AML-193 (cell line): ENCODE measurements at regions not wholly inside any gene's neighbourhood (a gene's known extent, or its start where the extent isn't known, plus 50 kb on each side); places are given as distances from the start of the nearest gene placed in this dataset.
A peak's percentile ranks its signal among the peaks of the same experiment; 100 is the strongest.

Source experiments
- DNase-seq, 2 experiments: peaks; one replicate each; lab custom pipeline; 2025; lab: John Stamatoyannopoulos, UW

GRCh38 chr5:60185231-60186099 is 291.9 kb upstream of the PDE4D start:
- DNase-seq = no peak

- DNase-seq = no peak
Observed at GRCh38 chr5:60184606-60185005, 291.1 kb upstream of the PDE4D start.

GRCh38 chr5:60183881-60184280 is 290.4 kb upstream of the PDE4D start:
- DNase-seq = no peak

- no peak for DNase-seq
Observed at GRCh38 chr5:60178101-60178500, 284.6 kb upstream of the PDE4D start.

- DNase-seq = no peak
Observed at GRCh38 chr5:60177596-60177995, 284.1 kb upstream of the PDE4D start.

- DNase-seq = no peak
Observed at GRCh38 chr5:60173667-60174066, 280.1 kb upstream of the PDE4D start.

GRCh38 chr5:60163762-60164161 is 270.2 kb upstream of the PDE4D start:
- DNase-seq = no peak

GRCh38 chr5:60162441-60162840 is 268.9 kb upstream of the PDE4D start:
- DNase-seq = no peak

- peak; percentile 23 to 32 for DNase-seq
Observed at GRCh38 chr5:60161340-60161934, 267.9 kb upstream of the PDE4D start.

- DNase-seq = no peak
Observed at GRCh38 chr5:60149081-60149480, 255.6 kb upstream of the PDE4D start.

- DNase-seq = no peak
Observed at GRCh38 chr5:60148366-60148765, 254.8 kb upstream of the PDE4D start.

GRCh38 chr5:60147791-60148190 is 254.3 kb upstream of the PDE4D start:
- DNase-seq = no peak

GRCh38 chr5:60143942-60144549 is 250.5 kb upstream of the PDE4D start:
- DNase-seq = no peak

- DNase-seq = no peak
Observed at GRCh38 chr5:60141119-60141518, 247.6 kb upstream of the PDE4D start.

GRCh38 chr5:60136841-60137240 is 243.3 kb upstream of the PDE4D start:
- DNase-seq = no peak

GRCh38 chr5:60131504-60131903 is 238.0 kb upstream of the PDE4D start:
- DNase-seq = no peak

GRCh38 chr5:60125636-60126035 is 232.1 kb upstream of the PDE4D start:
- DNase-seq = no peak

GRCh38 chr5:60102961-60103693 is 209.6 kb upstream of the PDE4D start:
- DNase-seq = no peak

GRCh38 chr5:60101573-60101972 is 208.0 kb upstream of the PDE4D start:
- no peak for DNase-seq

GRCh38 chr5:60092671-60093422 is 199.3 kb upstream of the PDE4D start:
- no peak for DNase-seq

- no peak for DNase-seq
Observed at GRCh38 chr5:60086583-60086982, 193.1 kb upstream of the PDE4D start.

- DNase-seq = no peak
Observed at GRCh38 chr5:60084226-60084625, 190.7 kb upstream of the PDE4D start.
